HG03064 (cell line): ENCODE measurements at regions not wholly inside any gene's neighbourhood (a gene's known extent, or its start where the extent isn't known, plus 50 kb on each side); places are given as distances from the start of the nearest gene placed in this dataset.
"Not testable (repeated sequence)": the region's sequence is repeated elsewhere in the genome, so short reads cannot be mapped to it uniquely, and the experiment has no call there.

Source experiments
- ATAC-seq: cut with Tn5 transposase; IDR thresholded peaks from one replicate; pipeline ENCODE4 v1.9.1; 2021; ENCODE audit warnings: low read depth; ENCODE audit not compliant: unreplicated experiment

DNA sequence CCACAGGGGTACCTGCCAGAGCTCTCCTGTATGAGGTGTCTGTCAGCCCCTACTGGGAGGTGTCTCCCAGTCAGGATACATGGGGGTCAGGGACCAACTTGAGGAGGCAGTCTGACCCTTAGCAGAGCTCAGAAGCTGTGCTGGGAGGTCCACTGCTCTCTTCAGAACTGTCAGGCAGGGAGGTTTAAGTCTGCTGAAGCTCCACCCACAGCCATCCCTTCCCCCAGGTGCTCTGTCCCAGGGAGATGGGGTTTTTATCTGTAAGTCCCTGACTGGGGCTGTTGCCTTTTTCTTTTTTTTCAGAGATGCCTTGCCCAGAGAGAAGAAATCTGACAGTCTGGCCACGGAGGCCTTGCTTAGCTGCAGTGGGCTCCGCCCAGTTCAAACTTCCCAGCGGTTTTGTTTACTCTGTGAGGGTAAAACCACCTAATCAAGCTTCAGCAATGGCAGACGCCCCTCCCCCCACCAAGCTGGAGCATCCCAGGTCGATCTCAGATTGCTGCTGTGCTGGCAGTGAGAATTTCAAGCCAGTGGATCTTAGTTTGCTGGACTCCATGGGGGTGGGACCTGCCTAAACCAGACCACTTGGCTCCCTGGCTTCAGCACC, 118.5 kb upstream of the RADX start:
- ATAC-seq: not testable (repeated sequence)

DNA sequence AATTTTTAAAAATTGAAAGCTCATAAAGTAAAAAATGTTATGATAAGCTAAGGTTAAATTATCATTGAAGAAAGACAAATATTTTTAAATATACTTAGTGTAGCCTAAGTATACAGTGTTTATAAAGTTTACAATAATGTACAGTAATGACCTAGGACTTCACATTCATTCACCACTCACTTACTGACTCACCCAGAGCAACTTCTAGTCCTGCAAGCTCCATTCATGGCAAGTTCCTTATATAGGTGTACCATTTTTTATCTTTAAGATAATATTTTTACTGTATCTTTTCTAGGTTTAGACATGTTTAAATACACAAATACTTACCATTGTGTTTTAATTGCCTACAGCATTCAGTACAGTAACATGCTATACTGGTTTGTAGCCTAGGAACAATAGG, 112.3 kb upstream of the RADX start:
- ATAC-seq: no peak

DNA sequence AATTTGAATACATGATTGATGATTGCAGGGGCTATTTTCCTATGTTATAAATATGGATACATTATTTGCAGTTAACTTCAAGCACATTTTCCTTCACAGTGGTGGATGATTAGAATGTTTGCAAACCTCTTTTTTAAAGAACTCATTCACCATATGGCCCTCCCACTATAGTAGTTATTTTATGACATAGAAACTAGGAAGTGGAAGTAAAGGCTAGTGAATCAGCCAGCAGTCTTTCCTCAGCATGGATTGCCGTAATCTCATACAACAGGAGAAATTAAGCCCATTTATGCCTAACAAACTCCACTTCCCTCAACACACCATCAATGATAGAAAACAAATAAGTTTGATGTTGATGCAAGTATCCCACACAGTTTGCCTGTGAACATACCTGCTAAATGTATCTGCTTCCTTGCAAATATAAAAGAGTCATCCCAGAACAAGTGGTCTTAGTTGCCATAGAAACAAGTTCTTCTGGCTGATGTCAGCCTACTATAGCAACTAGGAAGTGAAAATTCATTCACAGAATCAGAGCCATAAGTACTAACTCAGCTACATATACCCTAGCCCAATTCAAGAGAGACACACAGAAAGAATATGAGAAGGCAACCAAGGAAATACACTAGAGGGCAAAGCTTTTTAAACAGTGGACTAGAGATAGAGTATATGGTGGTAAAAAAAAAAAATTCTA, 100.9 kb upstream of the RADX start:
- no peak for ATAC-seq
